ENCODE measurements at regions not wholly inside any gene's neighbourhood (a gene's known extent, or its start where the extent isn't known, plus 50 kb on each side); places are given as distances from the start of the nearest gene placed in this dataset.
A peak's percentile ranks its signal among the peaks of the same experiment; 100 is the strongest.

- TF ChIP-seq CTCF (IDR thresholded peaks at IDR 0.05) = no peak
- Histone ChIP-seq H3K4me1 (ENCODE audit: low read depth) (peaks cover 7% of the 10 kb centered on the region), H3K4me3 (no peak overlapping the region), H3K36me3 (ENCODE audit: low read depth) (no peaks in the 10 kb centered on the region), H3K9me3 (no peaks in the 10 kb centered on the region)
- no peak for DNase-seq
- peak; percentile 42 for ATAC-seq
- intact Hi-C loops (cut with DNase I, micrococcal nuclease) = no loop called here
These were observed 84.1 kb downstream of the TNFAIP3 start for GRCh38 chr6:137951064-137951597.

- Histone ChIP-seq H3K9me3 (no peaks in the 10 kb centered on the region), H3K4me1 (ENCODE audit: low read depth) (peaks cover 5% of the 10 kb centered on the region), H3K36me3 (ENCODE audit: low read depth) (no peaks in the 10 kb centered on the region), H3K4me3 (no peak overlapping the region)
- intact Hi-C loops (cut with DNase I, micrococcal nuclease) = no loop called here
- ATAC-seq (no peak), DNase-seq (no peak)
- TF ChIP-seq CTCF (IDR thresholded peaks at IDR 0.05) = no peak
These were observed 85.2 kb downstream of the TNFAIP3 start for GRCh38 chr6:137952247-137952646.

GRCh38 chr6:137953761-137954160 is 86.7 kb downstream of the TNFAIP3 start:
- ATAC-seq (no peak), DNase-seq (no peak)
- H3K9me3 ChIP-seq = no peaks in the 10 kb centered on the region
- no peak overlapping the region for H3K4me3 ChIP-seq
- no peaks in the 10 kb centered on the region for H3K36me3 ChIP-seq (ENCODE audit: low read depth)
- intact Hi-C loops (cut with DNase I, micrococcal nuclease) = no loop called here
- peaks cover 3% of the 10 kb centered on the region for H3K4me1 ChIP-seq (ENCODE audit: low read depth)
- no peak for TF ChIP-seq CTCF (IDR thresholded peaks at IDR 0.05)

- Histone ChIP-seq H3K36me3 (ENCODE audit: low read depth) (no peaks in the 10 kb centered on the region), H3K4me3 (no peak overlapping the region), H3K4me1 (ENCODE audit: low read depth) (peaks cover 3% of the 10 kb centered on the region), H3K9me3 (no peaks in the 10 kb centered on the region)
- ATAC-seq (no peak), DNase-seq (no peak)
- no peak for TF ChIP-seq CTCF (IDR thresholded peaks at IDR 0.05)
- intact Hi-C loops (cut with DNase I, micrococcal nuclease) = no loop called here
These were observed 87.2 kb downstream of the TNFAIP3 start for GRCh38 chr6:137954253-137954652.

GRCh38 chr6:137956098-137956488 is 89.0 kb downstream of the TNFAIP3 start:
- Histone ChIP-seq H3K9me3 (no peaks in the 10 kb centered on the region), H3K36me3 (ENCODE audit: low read depth) (no peaks in the 10 kb centered on the region), H3K4me1 (ENCODE audit: low read depth) (no peaks in the 10 kb centered on the region), H3K4me3 (no peak overlapping the region)
- ATAC-seq (no peak), DNase-seq (no peak)
- intact Hi-C loops (cut with DNase I, micrococcal nuclease) = no loop called here
- TF ChIP-seq CTCF (IDR thresholded peaks at IDR 0.05) = no peak

GRCh38 chr6:137957471-137957870 is 90.4 kb downstream of the TNFAIP3 start:
- no peak for TF ChIP-seq CTCF (IDR thresholded peaks at IDR 0.05)
- Histone ChIP-seq H3K36me3 (ENCODE audit: low read depth) (no peaks in the 10 kb centered on the region), H3K4me1 (ENCODE audit: low read depth) (no peaks in the 10 kb centered on the region), H3K9me3 (no peaks in the 10 kb centered on the region), H3K4me3 (no peak overlapping the region)
- no peak for DNase-seq
- intact Hi-C loops (cut with DNase I, micrococcal nuclease) = no loop called here
- no peak for ATAC-seq

Data from mucosa of descending colon (tissue), 3 donors.